ENCODE measurements at regions not wholly inside any gene's neighbourhood (a gene's known extent, or its start where the extent isn't known, plus 50 kb on each side); places are given as distances from the start of the nearest gene placed in this dataset.

GRCh38 chr1:90341516-90341915 lies 346.6 kb downstream of the ZNF326 start:
- no peaks in the 10 kb centered on the region for H4K20me1 ChIP-seq (ENCODE audit: insufficient read depth, poor library complexity, severe bottlenecking)
- no peak overlapping the region for H3K4me3 ChIP-seq
- no peaks in the 10 kb centered on the region for H3K36me3 ChIP-seq (replicated peaks; ENCODE audit: insufficient read depth, low read depth)
- H3K4me1 ChIP-seq (ENCODE audit: insufficient read depth) = no peaks in the 10 kb centered on the region
- no peaks in the 10 kb centered on the region for H3K9me3 ChIP-seq (ENCODE audit: low read depth)
- no peaks in the 10 kb centered on the region for H3K27me3 ChIP-seq
- H3K79me2 ChIP-seq = no peaks in the 10 kb centered on the region
- no peaks in the 10 kb centered on the region for H3K9me2 ChIP-seq (replicated peaks; ENCODE audit: insufficient read depth)
- no peak overlapping the region for H2AFZ ChIP-seq
- H3K27ac ChIP-seq = no peak overlapping the region
- H3K4me2 ChIP-seq = no peak overlapping the region
- DNase-seq (ENCODE audit: low spot score) = no peak
- no peak for TF ChIP-seq CTCF (IDR thresholded peaks at IDR 0.05; ENCODE audit: poor library complexity)
- TF ChIP-seq EZH2phosphoT487 (IDR thresholded peaks at IDR 0.05; ENCODE audit: low read depth, severe bottlenecking, unreplicated experiment) = no peak
- TF ChIP-seq EZH2 (IDR thresholded peaks at IDR 0.05; ENCODE audit: borderline replicate concordance) = no peak
- WGBS (ENCODE audit: low lambda C conversion rate, missing lambda C conversion rate) = 80% methylated on average over 1 of the region's 1 CpG

GRCh38 chr1:90340606-90341005 lies 345.7 kb downstream of the ZNF326 start:
- Histone ChIP-seq H3K36me3 (replicated peaks; ENCODE audit: insufficient read depth, low read depth) (no peaks in the 10 kb centered on the region), H3K4me2 (no peak overlapping the region), H3K9me2 (replicated peaks; ENCODE audit: insufficient read depth) (no peaks in the 10 kb centered on the region), H4K20me1 (ENCODE audit: insufficient read depth, poor library complexity, severe bottlenecking) (no peaks in the 10 kb centered on the region), H3K79me2 (no peaks in the 10 kb centered on the region), H2AFZ (no peak overlapping the region), H3K9me3 (ENCODE audit: low read depth) (no peaks in the 10 kb centered on the region), H3K27me3 (no peaks in the 10 kb centered on the region), H3K4me1 (ENCODE audit: insufficient read depth) (no peaks in the 10 kb centered on the region), H3K27ac (no peak overlapping the region), H3K4me3 (no peak overlapping the region)
- WGBS (ENCODE audit: low lambda C conversion rate, missing lambda C conversion rate) = 95% methylated on average over 2 of the region's 2 CpGs
- TF ChIP-seq EZH2phosphoT487 (IDR thresholded peaks at IDR 0.05; ENCODE audit: low read depth, severe bottlenecking, unreplicated experiment) (no peak), EZH2 (IDR thresholded peaks at IDR 0.05; ENCODE audit: borderline replicate concordance) (no peak), CTCF (IDR thresholded peaks at IDR 0.05; ENCODE audit: poor library complexity) (no peak)
- DNase-seq (ENCODE audit: low spot score) = no peak

- H3K27me3 ChIP-seq = no peaks in the 10 kb centered on the region
- H3K4me2 ChIP-seq = no peak overlapping the region
- H3K4me3 ChIP-seq = no peak overlapping the region
- H3K36me3 ChIP-seq (replicated peaks; ENCODE audit: insufficient read depth, low read depth) = no peaks in the 10 kb centered on the region
- 80% methylated on average over 2 of the region's 2 CpGs for WGBS (ENCODE audit: low lambda C conversion rate, missing lambda C conversion rate)
- H2AFZ ChIP-seq = no peak overlapping the region
- TF ChIP-seq EZH2phosphoT487 (IDR thresholded peaks at IDR 0.05; ENCODE audit: low read depth, severe bottlenecking, unreplicated experiment) (no peak), CTCF (IDR thresholded peaks at IDR 0.05; ENCODE audit: poor library complexity) (no peak), EZH2 (IDR thresholded peaks at IDR 0.05; ENCODE audit: borderline replicate concordance) (no peak)
- H3K9me3 ChIP-seq (ENCODE audit: low read depth) = no peaks in the 10 kb centered on the region
- H4K20me1 ChIP-seq (ENCODE audit: insufficient read depth, poor library complexity, severe bottlenecking) = no peaks in the 10 kb centered on the region
- no peaks in the 10 kb centered on the region for H3K4me1 ChIP-seq (ENCODE audit: insufficient read depth)
- no peak overlapping the region for H3K27ac ChIP-seq
- H3K79me2 ChIP-seq = no peaks in the 10 kb centered on the region
- H3K9me2 ChIP-seq (replicated peaks; ENCODE audit: insufficient read depth) = no peaks in the 10 kb centered on the region
- no peak for DNase-seq (ENCODE audit: low spot score)
Observed at GRCh38 chr1:90339811-90340210, 344.9 kb downstream of the ZNF326 start.
